Panc1 (cell line): ENCODE measurements at regions not wholly inside any gene's neighbourhood (a gene's known extent, or its start where the extent isn't known, plus 50 kb on each side); places are given as distances from the start of the nearest gene placed in this dataset.

Experiments
- POLR2AphosphoS5 ChIP-seq: IDR thresholded peaks from 2 replicates; pipeline ENCODE4 v1.6.1; 2012; ENCODE audit warnings: mild to moderate bottlenecking, low read depth, low read length, moderate library complexity
- TF ChIP-seq, protein P1 (sequence below): fragments of 450-650 bp; IDR thresholded peaks from 2 replicates; pipeline ENCODE4 v1.5.1; 2017; ENCODE audit warnings: mild to moderate bottlenecking

DNA sequence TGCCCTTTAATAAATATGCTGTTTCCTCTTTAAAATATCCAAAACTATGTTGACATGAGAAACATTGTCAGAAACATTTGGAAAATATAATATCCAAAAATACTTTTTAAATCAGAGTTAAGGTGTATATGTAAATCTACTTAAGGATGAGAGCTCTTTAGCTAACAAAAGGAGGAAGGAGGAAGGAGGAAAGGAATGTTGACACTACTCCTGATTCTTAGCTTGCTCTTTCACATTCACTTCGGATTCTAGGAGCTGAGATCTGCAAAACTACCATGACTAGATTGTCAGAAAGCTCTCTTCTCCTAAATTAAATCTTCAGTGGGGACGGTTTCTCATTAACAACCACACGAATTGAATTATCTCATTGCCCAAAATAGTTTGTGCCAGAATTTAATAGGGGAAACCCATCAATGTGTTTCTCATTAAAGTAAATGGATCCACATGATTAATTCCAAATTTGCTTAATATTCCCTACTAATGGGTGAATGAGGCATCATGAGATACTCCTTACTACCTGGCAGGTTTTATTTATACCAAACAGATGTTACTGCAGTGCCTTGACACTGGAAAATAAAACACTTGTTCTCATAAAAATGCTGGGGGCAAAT is 509.1 kb downstream of the MBD2 start:
- TF ChIP-seq, protein P1, sequence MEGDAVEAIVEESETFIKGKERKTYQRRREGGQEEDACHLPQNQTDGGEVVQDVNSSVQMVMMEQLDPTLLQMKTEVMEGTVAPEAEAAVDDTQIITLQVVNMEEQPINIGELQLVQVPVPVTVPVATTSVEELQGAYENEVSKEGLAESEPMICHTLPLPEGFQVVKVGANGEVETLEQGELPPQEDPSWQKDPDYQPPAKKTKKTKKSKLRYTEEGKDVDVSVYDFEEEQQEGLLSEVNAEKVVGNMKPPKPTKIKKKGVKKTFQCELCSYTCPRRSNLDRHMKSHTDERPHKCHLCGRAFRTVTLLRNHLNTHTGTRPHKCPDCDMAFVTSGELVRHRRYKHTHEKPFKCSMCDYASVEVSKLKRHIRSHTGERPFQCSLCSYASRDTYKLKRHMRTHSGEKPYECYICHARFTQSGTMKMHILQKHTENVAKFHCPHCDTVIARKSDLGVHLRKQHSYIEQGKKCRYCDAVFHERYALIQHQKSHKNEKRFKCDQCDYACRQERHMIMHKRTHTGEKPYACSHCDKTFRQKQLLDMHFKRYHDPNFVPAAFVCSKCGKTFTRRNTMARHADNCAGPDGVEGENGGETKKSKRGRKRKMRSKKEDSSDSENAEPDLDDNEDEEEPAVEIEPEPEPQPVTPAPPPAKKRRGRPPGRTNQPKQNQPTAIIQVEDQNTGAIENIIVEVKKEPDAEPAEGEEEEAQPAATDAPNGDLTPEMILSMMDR: no peak
- no peak for TF ChIP-seq POLR2AphosphoS5
